ENCODE measurements at regions not wholly inside any gene's neighbourhood (a gene's known extent, or its start where the extent isn't known, plus 50 kb on each side); places are given as distances from the start of the nearest gene placed in this dataset.

- TF ChIP-seq CTCF (IDR thresholded peaks at IDR 0.05) = no peak
- H3K36me3 ChIP-seq (ENCODE audit: low read depth) = no peaks in the 10 kb centered on the region
- H3K4me3 ChIP-seq = no peak overlapping the region
- peaks cover 2% of the 10 kb centered on the region for H3K4me1 ChIP-seq (ENCODE audit: low read depth)
- ATAC-seq (no peak), DNase-seq (no peak)
- H3K9me3 ChIP-seq = no peaks in the 10 kb centered on the region
- intact Hi-C loops (cut with DNase I, micrococcal nuclease) = no loop called here
Measured at GRCh38 chr5:34497470-34497808, 158.7 kb upstream of the RAI14 start.

- DNase-seq (no peak), ATAC-seq (no peak)
- H3K4me1 ChIP-seq (ENCODE audit: low read depth) = peaks cover 2% of the 10 kb centered on the region
- intact Hi-C loops (cut with DNase I, micrococcal nuclease) = no loop called here
- no peaks in the 10 kb centered on the region for H3K36me3 ChIP-seq (ENCODE audit: low read depth)
- no peak for TF ChIP-seq CTCF (IDR thresholded peaks at IDR 0.05)
- H3K4me3 ChIP-seq = no peak overlapping the region
- H3K9me3 ChIP-seq = no peaks in the 10 kb centered on the region
Measured at GRCh38 chr5:34498572-34498971, 157.6 kb upstream of the RAI14 start.

DNA sequence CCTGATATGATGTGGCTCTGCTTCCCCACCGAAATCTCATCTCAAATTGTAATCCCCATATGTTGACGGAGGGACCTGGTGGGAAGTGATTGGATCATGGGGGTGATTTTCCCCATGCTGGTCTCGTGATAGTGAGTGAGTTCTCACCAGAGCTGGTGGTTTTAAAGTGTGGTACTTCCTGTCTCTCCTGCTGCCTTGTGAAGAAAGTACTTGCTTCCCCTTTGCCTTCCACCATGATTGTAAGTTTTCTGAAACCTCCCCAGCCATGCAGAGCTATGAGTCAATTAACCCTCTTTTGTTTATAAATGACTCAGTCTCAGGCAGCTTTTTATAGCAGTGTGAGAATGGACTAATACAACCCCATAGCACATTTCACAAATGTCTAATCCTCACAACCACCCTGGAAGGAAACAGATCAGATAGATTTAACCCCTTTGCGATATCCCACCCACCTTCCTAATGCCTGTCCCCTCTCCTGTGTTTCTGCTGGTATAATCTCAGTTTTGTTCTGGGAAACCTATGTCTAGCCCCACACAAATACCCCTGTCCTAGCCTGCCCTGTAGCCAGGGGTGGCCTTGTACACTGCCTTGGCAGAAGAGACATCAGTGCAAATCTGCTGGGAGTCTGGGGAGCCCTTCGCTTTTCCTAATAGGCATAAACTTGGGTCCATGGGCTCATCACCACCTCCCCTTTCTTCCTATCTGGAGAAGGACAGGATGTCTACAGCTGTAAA, 157.0 kb upstream of the RAI14 start:
- no peak overlapping the region for H3K4me3 ChIP-seq
- no peaks in the 10 kb centered on the region for H3K9me3 ChIP-seq
- no peak for TF ChIP-seq CTCF (IDR thresholded peaks at IDR 0.05)
- peaks cover 2% of the 10 kb centered on the region for H3K4me1 ChIP-seq (ENCODE audit: low read depth)
- intact Hi-C loops (cut with DNase I, micrococcal nuclease) = no loop called here
- peak; percentile 57 for ATAC-seq
- no peaks in the 10 kb centered on the region for H3K36me3 ChIP-seq (ENCODE audit: low read depth)
- DNase-seq = no peak

DNA sequence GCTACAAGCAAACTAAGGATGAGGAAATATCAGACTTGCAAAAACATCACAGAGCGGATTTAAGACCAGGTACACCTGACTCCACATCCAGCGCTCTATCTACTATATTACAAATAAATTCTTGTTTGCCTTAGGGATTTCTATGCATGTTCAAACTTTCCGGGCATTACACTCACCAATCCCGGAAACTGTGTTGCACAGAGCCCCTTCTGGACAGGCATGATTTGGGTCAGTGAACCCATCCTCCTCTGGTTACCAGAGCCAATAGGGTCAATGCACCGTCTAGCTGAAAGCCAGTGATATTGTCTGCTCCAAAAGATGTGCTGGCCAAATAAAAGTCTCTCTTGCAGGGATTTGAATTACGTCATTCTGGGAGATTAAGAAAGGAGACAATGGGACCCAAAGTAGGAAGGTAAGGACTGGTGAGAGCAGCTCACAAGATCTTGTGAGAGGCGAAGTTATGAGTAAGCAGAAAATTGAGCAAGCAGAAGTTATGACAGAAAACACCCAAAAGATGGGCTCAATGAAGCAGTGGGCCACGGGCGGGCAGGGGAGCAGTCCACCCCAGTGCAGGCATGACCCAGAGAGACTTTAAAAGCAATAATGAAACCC, 155.8 kb upstream of the RAI14 start:
- no peaks in the 10 kb centered on the region for H3K9me3 ChIP-seq
- intact Hi-C loops (cut with DNase I, micrococcal nuclease) = no loop called here
- H3K4me1 ChIP-seq (ENCODE audit: low read depth) = peaks cover 2% of the 10 kb centered on the region
- no peak overlapping the region for H3K4me3 ChIP-seq
- no peak for DNase-seq
- H3K36me3 ChIP-seq (ENCODE audit: low read depth) = no peaks in the 10 kb centered on the region
- no peak for ATAC-seq
- TF ChIP-seq CTCF (IDR thresholded peaks at IDR 0.05) = no peak

GRCh38 chr5:34501016-34501415, 155.1 kb upstream of the RAI14 start:
- Histone ChIP-seq H3K9me3 (no peaks in the 10 kb centered on the region), H3K36me3 (ENCODE audit: low read depth) (no peaks in the 10 kb centered on the region), H3K4me3 (no peak overlapping the region), H3K4me1 (ENCODE audit: low read depth) (peaks cover 2% of the 10 kb centered on the region)
- intact Hi-C loops (cut with DNase I, micrococcal nuclease) = no loop called here
- TF ChIP-seq CTCF (IDR thresholded peaks at IDR 0.05) = no peak
- no peak for ATAC-seq
- no peak for DNase-seq

Measured in mucosa of descending colon (tissue), 3 donors.